GM12878 (cell line): ENCODE measurements at regions not wholly inside any gene's neighbourhood (a gene's known extent, or its start where the extent isn't known, plus 50 kb on each side); places are given as distances from the start of the nearest gene placed in this dataset.

ENCODE experiments used
- ATAC-seq: fragments of 200-7000 bp; cut with Tn5 transposase; 3 replicates; pipeline ENCODE4 v1.9.1; 2020; ENCODE audit warnings: mild to moderate bottlenecking, moderate library complexity
- BruUV-seq: library from RNA; stranded (reverse); fragments of 400-500 nt; replicated peaks from 2 replicates; lab custom pipeline; 2021; lab: Mats Ljungman, UMichigan
- CTCF ChIA-PET: fragments of 300-600 bp; sonication (Branson Sonifier 250); formaldehyde crosslinking; extraction: SDS; loops from one replicate; lab custom pipeline; 2021; ENCODE audit warnings: inconsistent platforms; lab: Yijun Ruan, JAX
- POLR2A ChIA-PET: fragments of 350-600 bp; formaldehyde crosslinking; extraction: SDS; loops from one replicate; lab custom pipeline; 2021; ENCODE audit warnings: inconsistent platforms; lab: Charles Lee
- RAD21 ChIA-PET: fragments of 300-600 bp; sonication (Branson Sonifier 250); formaldehyde crosslinking; loops from one replicate; lab custom pipeline; 2023; ENCODE audit warnings: antibody characterized with exemption; ENCODE audit not compliant: unreplicated experiment; lab: Charles Lee
- SMC1A ChIA-PET: fragments of 300-600 bp; sonication (Branson Sonifier 250); formaldehyde crosslinking; loops from one replicate; lab custom pipeline; 2023; ENCODE audit not compliant: unreplicated experiment, uncharacterized antibody; lab: Charles Lee
- DNase-seq: peaks from one replicate; pipeline ENCODE4 v3.0.0-alpha.2; 2011; ENCODE audit warnings: low read depth, low spot score
- FAIRE-seq: peaks from 3 replicates; lab custom pipeline; 2011; peaks lifted over from hg19 to GRCh38; lab: Jason Lieb, UNC
- H2AFZ ChIP-seq: 2 replicates; pipeline ENCODE4 v1.6.0; 2011; ENCODE audit warnings: low read depth, low read length, control low read depth; ENCODE audit not compliant: control insufficient read depth
- H3K27ac ChIP-seq: 2 replicates; pipeline ENCODE4 v1.5.1; 2011; ENCODE audit warnings: control low read depth; ENCODE audit not compliant: control insufficient read depth, insufficient read depth
- H3K27me3 ChIP-seq, 2 experiments: replicated peaks in 1 of 2; 2 replicates each; pipeline versions ENCODE4 v1.6.0 to v1.6.1; 2011; ENCODE audit warnings: low read length in 1 of 2; ENCODE audit not compliant: control insufficient read depth in 2 of 2, insufficient read depth in 2 of 2
- H3K36me3 ChIP-seq, 2 experiments: 2 replicates each; pipeline ENCODE4 v1.5.1; 2011; ENCODE audit warnings: low read length in 1 of 2; ENCODE audit not compliant: control insufficient read depth in 2 of 2, insufficient read depth in 2 of 2
- H3K4me1 ChIP-seq: 2 replicates; pipeline ENCODE4 v1.6.1; 2011; ENCODE audit warnings: mild to moderate bottlenecking, low read length, moderate library complexity, mixed read lengths; ENCODE audit not compliant: control insufficient read depth, insufficient read depth
- H3K4me2 ChIP-seq: 2 replicates; pipeline ENCODE4 v1.6.0; 2011; ENCODE audit warnings: control low read depth; ENCODE audit not compliant: control insufficient read depth, insufficient read depth
- H3K4me3 ChIP-seq: fragments of 200-600 bp; sonication (generic); 2 replicates; pipeline ENCODE4 v1.5.1; 2016
- H3K79me2 ChIP-seq: 2 replicates; pipeline ENCODE4 v1.6.0; 2011; ENCODE audit warnings: low read length; ENCODE audit not compliant: control insufficient read depth, insufficient read depth
- H3K9ac ChIP-seq: 2 replicates; pipeline ENCODE4 v1.8.0; 2011; ENCODE audit warnings: low read length, control low read depth, mixed read lengths; ENCODE audit not compliant: control insufficient read depth, insufficient read depth
- H3K9me3 ChIP-seq: replicated peaks from 3 replicates; pipeline ENCODE4 v1.5.1; 2011; ENCODE audit warnings: mild to moderate bottlenecking, low read length; ENCODE audit not compliant: control insufficient read depth, insufficient read depth
- H4K20me1 ChIP-seq: 2 replicates; pipeline ENCODE4 v1.6.0; 2011; ENCODE audit not compliant: control insufficient read depth, insufficient read depth
- ASH2L ChIP-seq: fragments of 300-600, 200-600 bp; sonication (generic); IDR thresholded peaks from 2 replicates; pipeline ENCODE4 v1.6.1; 2017; ENCODE audit warnings: low read depth, mild to moderate bottlenecking, borderline replicate concordance
- BMI1 ChIP-seq: fragments of 450-650 bp; IDR thresholded peaks from 2 replicates; pipeline ENCODE4 v1.6.1; 2016; ENCODE audit warnings: mild to moderate bottlenecking, moderate library complexity, borderline replicate concordance
- CHD2 ChIP-seq: IDR thresholded peaks from 2 replicates; pipeline ENCODE4 v1.6.1; 2011; ENCODE audit warnings: low read depth, low read length, improper control_type of control experiment, borderline replicate concordance
- EGR1 ChIP-seq, 2 experiments: IDR thresholded peaks; 1 replicate in 1 of 2; 2 replicates in 1 of 2; pipeline ENCODE4 v1.6.1; 2011 to 2012; ENCODE audit warnings: low read depth in 2 of 2, low read length in 2 of 2, borderline replicate concordance in 1 of 2, mild to moderate bottlenecking in 1 of 2, moderate library complexity in 1 of 2
- ESRRA ChIP-seq: IDR thresholded peaks from 2 replicates; pipeline ENCODE4 v1.6.1; 2012; ENCODE audit warnings: mild to moderate bottlenecking, low read length, improper control_type of control experiment
- IRF5 ChIP-seq: fragments of 450-650 bp; IDR thresholded peaks from 2 replicates; pipeline ENCODE4 v1.6.1; 2017; ENCODE audit warnings: borderline replicate concordance
- JUND ChIP-seq: IDR thresholded peaks from 2 replicates; pipeline ENCODE4 v1.6.1; 2012; ENCODE audit warnings: low read depth, mild to moderate bottlenecking, low read length, improper control_type of control experiment, moderate library complexity
- KAT2A ChIP-seq: conservative IDR thresholded peaks from 2 replicates; pipeline ENCODE4 v1.6.1; 2011; ENCODE audit warnings: low read depth, low read length; ENCODE audit not compliant: control insufficient read depth
- MXI1 ChIP-seq: fragments of 150-350 bp; IDR thresholded peaks from 2 replicates; pipeline ENCODE4 v1.6.1; 2011; ENCODE audit warnings: low read depth, mild to moderate bottlenecking, inconsistent platforms, low read length, improper control_type of control experiment
- NFYB ChIP-seq: IDR thresholded peaks from 2 replicates; pipeline ENCODE4 v1.6.1; 2011; ENCODE audit warnings: low read depth, mild to moderate bottlenecking, low read length, improper control_type of control experiment, moderate library complexity; ENCODE audit not compliant: insufficient read depth
- PBX3 ChIP-seq: IDR thresholded peaks from 2 replicates; pipeline ENCODE4 v1.6.1; 2011; ENCODE audit warnings: mild to moderate bottlenecking, low read depth, low read length, moderate library complexity; ENCODE audit not compliant: insufficient replicate concordance
- PKNOX1 ChIP-seq: fragments of 450-650 bp; IDR thresholded peaks from 2 replicates; pipeline ENCODE4 v1.6.1; 2016; ENCODE audit warnings: mild to moderate bottlenecking
- PML ChIP-seq: IDR thresholded peaks from 2 replicates; pipeline ENCODE4 v1.6.1; 2012; ENCODE audit warnings: low read length, inconsistent platforms
- POLR2AphosphoS5 ChIP-seq: IDR thresholded peaks from 2 replicates; pipeline ENCODE4 v1.6.1; 2011; ENCODE audit warnings: mild to moderate bottlenecking, low read length, inconsistent platforms
- RB1 ChIP-seq: fragments of 450-650 bp; formaldehyde crosslinking; IDR thresholded peaks from 2 replicates; pipeline ENCODE4 v1.6.1; 2017; ENCODE audit warnings: mild to moderate bottlenecking, borderline replicate concordance
- SUZ12 ChIP-seq: fragments of 200-600 bp; sonication (generic); IDR thresholded peaks from one replicate; pipeline ENCODE4 v1.6.1; 2018; ENCODE audit warnings: antibody characterized with exemption, mild to moderate bottlenecking; ENCODE audit not compliant: unreplicated experiment
- ZBTB40 ChIP-seq: fragments of 450-650 bp; IDR thresholded peaks from 2 replicates; pipeline ENCODE4 v1.6.1; 2016; ENCODE audit warnings: mild to moderate bottlenecking, moderate library complexity, borderline replicate concordance
- ZNF384 ChIP-seq: IDR thresholded peaks from 2 replicates; pipeline ENCODE4 v1.6.1; 2012; ENCODE audit warnings: low read depth, mild to moderate bottlenecking, low read length, improper control_type of control experiment, borderline replicate concordance
- WGBS: methylation state at CpG from one replicate; pipeline ENCODE4 v1.1.6; 2016; ENCODE audit warnings: low lambda C conversion rate; ENCODE audit not compliant: insufficient replicate concordance, insufficient coverage; ENCODE audit errors: missing lambda C conversion rate; 5-methylcytosine and 5-hydroxymethylcytosine counted together
- in situ Hi-C: fragments of 300-500 bp; cut with MboI; formaldehyde crosslinking; loops from 9 replicates; pipeline ENCODE4 v1.14.3; 2018; ENCODE audit warnings: mixed read lengths
- intact Hi-C: fragments of 100-400 bp; cut with micrococcal nuclease; formaldehyde crosslinking; loops from one replicate; pipeline ENCODE4 v1.14.2; 2022; ENCODE audit not compliant: unreplicated experiment

GRCh38 chr1:38530957-38531356 is 328.6 kb downstream of the RRAGC start:
- ATAC-seq, result no peak
- no peak overlapping the region for H2AFZ ChIP-seq
- no peak for FAIRE-seq
- SMC1A ChIA-PET, result interaction anchor here (1.4 to 1.6 kb wide), 2 partner anchors 10 to 55 kb away, joined by 4 read pairs; no protein-coding TSS in a partner anchor
- 65% methylated on average over 3 of the region's 3 CpGs for WGBS
- H4K20me1 ChIP-seq, result no peaks in the 10 kb centered on the region
- no peak overlapping the region for H3K27ac ChIP-seq
- RAD21 ChIA-PET, result no interaction called here
- in situ Hi-C loops (no loop called here), intact Hi-C loops (no loop called here)
- no peak overlapping the region for H3K9ac ChIP-seq
- no peaks in the 10 kb centered on the region for H3K36me3 ChIP-seq
- H3K4me2 ChIP-seq, result no peak overlapping the region
- no TSS peak for BruUV-seq
- H3K4me1 ChIP-seq, result peaks cover 13% of the 10 kb centered on the region
- H3K79me2 ChIP-seq, result no peaks in the 10 kb centered on the region
- CTCF ChIA-PET, result no interaction called here
- POLR2A ChIA-PET, result no interaction called here
- DNase-seq, result no peak
- H3K9me3 ChIP-seq, result peaks cover 4% of the 10 kb centered on the region; the same call in 1 of the 3 replicates
- no peak overlapping the region for H3K4me3 ChIP-seq
- no peaks in the 10 kb centered on the region for H3K27me3 ChIP-seq
- TF ChIP-seq ESRRA, result no peak
- no peak for TF ChIP-seq NFYB
- no peak for TF ChIP-seq IRF5
- TF ChIP-seq PBX3, result no peak
- no peak for TF ChIP-seq ASH2L
- TF ChIP-seq KAT2A, result no peak
- no peak for TF ChIP-seq BMI1
- TF ChIP-seq ZNF384, result no peak
- no peak for TF ChIP-seq SUZ12
- TF ChIP-seq POLR2AphosphoS5, result no peak
- TF ChIP-seq ZBTB40, result no peak
- TF ChIP-seq JUND, result no peak
- TF ChIP-seq PKNOX1, result no peak
- no peak for TF ChIP-seq CHD2
- TF ChIP-seq EGR1 (IDR thresholded peaks at IDR 0.05; ENCODE audit: borderline replicate concordance in 1 of 2, low read depth in 2 of 2, low read length in 2 of 2), result no peak
- no peak for TF ChIP-seq RB1
- TF ChIP-seq MXI1, result no peak
- TF ChIP-seq PML, result no peak
